OCI-LY7 (cell line): ENCODE measurements at regions not wholly inside any gene's neighbourhood (a gene's known extent, or its start where the extent isn't known, plus 50 kb on each side); places are given as distances from the start of the nearest gene placed in this dataset.

Source experiments
- BruUV-seq: library from RNA; stranded (reverse); fragments of 400-500 nt; replicated peaks from 2 replicates; lab custom pipeline; 2021; lab: Mats Ljungman, UMichigan
- CTCF ChIA-PET: fragments of 300-600 bp; sonication (Branson Sonifier 250); formaldehyde crosslinking; loops from one replicate; lab custom pipeline; 2022; ENCODE audit warnings: antibody characterized with exemption; ENCODE audit not compliant: unreplicated experiment; lab: Charles Lee
- POLR2A ChIA-PET: fragments of 300-600 bp; sonication (Branson Sonifier 250); formaldehyde crosslinking; loops from one replicate; lab custom pipeline; 2022; ENCODE audit warnings: antibody characterized with exemption; lab: Charles Lee
- DNase-seq: peaks from one replicate; pipeline ENCODE4 v3.0.0-alpha.2; 2015; ENCODE audit warnings: low spot score
- H2AFZ ChIP-seq: fragments of 200-600 bp; sonication (generic), shearing (Covaris generic); 2 replicates; pipeline ENCODE4 v1.6.1; 2014; ENCODE audit warnings: mild to moderate bottlenecking, antibody characterized with exemption, low read length, moderate library complexity
- H3K27ac ChIP-seq: fragments of 200-600 bp; sonication (generic); 2 replicates; pipeline ENCODE4 v1.5.1; 2014; ENCODE audit warnings: mixed run types, low read depth, mild to moderate bottlenecking, moderate library complexity, low read length, inconsistent platforms; ENCODE audit not compliant: poor library complexity, severe bottlenecking
- H3K36me3 ChIP-seq: fragments of 200-600 bp; sonication (generic); 2 replicates; pipeline ENCODE4 v1.6.1; 2014; ENCODE audit warnings: mild to moderate bottlenecking, antibody characterized with exemption, low read length, moderate library complexity, mixed read lengths; ENCODE audit not compliant: insufficient read depth
- H3K4me1 ChIP-seq: fragments of 200-600 bp; sonication (generic); 2 replicates; pipeline ENCODE4 v1.5.1; 2014; ENCODE audit warnings: mild to moderate bottlenecking, low read length; ENCODE audit not compliant: insufficient read depth, poor library complexity, severe bottlenecking
- H3K4me2 ChIP-seq: fragments of 200-600 bp; sonication (generic); 2 replicates; pipeline ENCODE4 v1.6.1; 2014; ENCODE audit warnings: mild to moderate bottlenecking, low read length
- H3K4me3 ChIP-seq: fragments of 200-600 bp; sonication (generic); 2 replicates; pipeline ENCODE4 v1.5.1; 2014; ENCODE audit warnings: mild to moderate bottlenecking, low read depth, low read length; ENCODE audit not compliant: poor library complexity, severe bottlenecking
- H3K79me2 ChIP-seq: fragments of 200-600 bp; sonication (generic); 2 replicates; pipeline ENCODE4 v1.6.1; 2016; ENCODE audit warnings: low read depth, mild to moderate bottlenecking, low read length, moderate library complexity, mixed read lengths; ENCODE audit not compliant: insufficient read depth
- H3K9me2 ChIP-seq: fragments of 200-600 bp; sonication (generic); 2 replicates; pipeline ENCODE4 v1.6.1; 2016; ENCODE audit warnings: mild to moderate bottlenecking, low read length, mixed read lengths; ENCODE audit not compliant: insufficient read depth
- H3K9me3 ChIP-seq: fragments of 200-600 bp; sonication (generic); 2 replicates; pipeline ENCODE4 v1.6.1; 2014; ENCODE audit warnings: mild to moderate bottlenecking, mixed run types, low read length, mixed read lengths
- H4K20me1 ChIP-seq: fragments of 200-600 bp; sonication (generic); 2 replicates; pipeline ENCODE4 v1.6.1; 2014; ENCODE audit warnings: mild to moderate bottlenecking, antibody characterized with exemption, low read length, moderate library complexity, mixed read lengths; ENCODE audit not compliant: insufficient read depth
- EZH2phosphoT487 ChIP-seq: fragments of 200-600 bp; sonication (generic); IDR thresholded peaks from 2 replicates; pipeline ENCODE4 v1.6.1; 2018; ENCODE audit warnings: low read depth, borderline replicate concordance, mild to moderate bottlenecking, mixed run types, antibody characterized with exemption, low read length, moderate library complexity, mixed read lengths
- intact Hi-C: fragments of 100-400 bp; cut with micrococcal nuclease; formaldehyde crosslinking; loops from one replicate; pipeline ENCODE4 v1.10.0; 2022; ENCODE audit not compliant: unreplicated experiment
- TF ChIP-seq, protein P1 (sequence below): fragments of 200-600 bp; sonication (generic); conservative IDR thresholded peaks from 2 replicates; pipeline ENCODE4 v1.5.1; 2014; ENCODE audit warnings: mild to moderate bottlenecking, antibody characterized with exemption, low read length, moderate library complexity, mixed read lengths

DNA sequence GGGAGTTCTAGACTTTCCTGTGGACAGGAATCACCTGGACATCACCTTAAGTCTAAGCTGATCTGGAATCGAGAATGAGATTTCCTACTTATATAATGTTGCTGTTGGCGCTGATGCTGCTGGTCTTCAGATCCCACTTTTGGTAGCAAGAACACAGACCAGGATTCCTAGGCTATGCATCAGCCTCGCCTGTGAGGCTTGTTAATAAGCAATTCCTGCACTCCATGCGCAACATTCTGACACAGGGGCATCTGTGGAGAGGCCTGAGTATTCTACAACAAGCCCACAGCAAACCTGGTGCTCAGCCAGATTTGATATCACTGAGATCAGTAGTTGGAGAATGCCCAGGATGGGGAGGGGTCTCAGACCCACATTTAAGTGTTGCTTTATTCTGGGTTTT, 52.0 kb upstream of the TRIM26 start:
- Histone ChIP-seq H3K4me3 (no peak overlapping the region), H3K27ac (no peak overlapping the region), H2AFZ (no peak overlapping the region), H3K4me2 (no peak overlapping the region), H3K79me2 (no peaks in the 10 kb centered on the region), H3K9me3 (no peaks in the 10 kb centered on the region), H3K36me3 (peaks cover 28% of the 10 kb centered on the region), H4K20me1 (no peaks in the 10 kb centered on the region), H3K4me1 (peaks cover 5% of the 10 kb centered on the region), H3K9me2 (no peaks in the 10 kb centered on the region)
- BruUV-seq = no TSS peak
- TF ChIP-seq EZH2phosphoT487 = no peak
- TF ChIP-seq, protein P1, sequence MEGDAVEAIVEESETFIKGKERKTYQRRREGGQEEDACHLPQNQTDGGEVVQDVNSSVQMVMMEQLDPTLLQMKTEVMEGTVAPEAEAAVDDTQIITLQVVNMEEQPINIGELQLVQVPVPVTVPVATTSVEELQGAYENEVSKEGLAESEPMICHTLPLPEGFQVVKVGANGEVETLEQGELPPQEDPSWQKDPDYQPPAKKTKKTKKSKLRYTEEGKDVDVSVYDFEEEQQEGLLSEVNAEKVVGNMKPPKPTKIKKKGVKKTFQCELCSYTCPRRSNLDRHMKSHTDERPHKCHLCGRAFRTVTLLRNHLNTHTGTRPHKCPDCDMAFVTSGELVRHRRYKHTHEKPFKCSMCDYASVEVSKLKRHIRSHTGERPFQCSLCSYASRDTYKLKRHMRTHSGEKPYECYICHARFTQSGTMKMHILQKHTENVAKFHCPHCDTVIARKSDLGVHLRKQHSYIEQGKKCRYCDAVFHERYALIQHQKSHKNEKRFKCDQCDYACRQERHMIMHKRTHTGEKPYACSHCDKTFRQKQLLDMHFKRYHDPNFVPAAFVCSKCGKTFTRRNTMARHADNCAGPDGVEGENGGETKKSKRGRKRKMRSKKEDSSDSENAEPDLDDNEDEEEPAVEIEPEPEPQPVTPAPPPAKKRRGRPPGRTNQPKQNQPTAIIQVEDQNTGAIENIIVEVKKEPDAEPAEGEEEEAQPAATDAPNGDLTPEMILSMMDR = no peak
- DNase-seq = no peak
- ChIA-PET POLR2A (no interaction called here), CTCF (no interaction called here)
- intact Hi-C loops = no loop called here

DNA sequence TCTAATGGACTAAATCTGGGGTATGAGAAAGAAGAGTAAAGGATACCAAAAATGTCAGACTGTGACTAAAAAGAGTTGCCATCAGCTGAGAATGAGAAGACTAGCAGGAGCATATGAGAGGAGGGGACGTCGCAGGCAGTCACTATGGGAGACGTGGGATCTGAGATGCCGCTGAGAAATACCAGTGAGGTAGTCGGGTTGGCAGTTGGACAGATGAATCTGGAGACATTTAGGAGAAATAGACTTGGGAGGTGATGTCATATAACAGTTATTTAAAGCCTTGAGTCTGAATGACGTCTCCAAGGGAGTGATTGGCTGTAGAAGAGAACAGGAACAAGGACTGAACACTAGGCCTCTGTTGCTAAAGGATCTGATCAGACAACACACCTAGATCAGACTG, 51.5 kb upstream of the TRIM26 start:
- H3K9me3 ChIP-seq = no peaks in the 10 kb centered on the region
- intact Hi-C loops = no loop called here
- H3K4me2 ChIP-seq = no peak overlapping the region
- POLR2A ChIA-PET = no interaction called here
- no peak overlapping the region for H3K4me3 ChIP-seq
- no peaks in the 10 kb centered on the region for H3K9me2 ChIP-seq
- CTCF ChIA-PET = no interaction called here
- TF ChIP-seq EZH2phosphoT487 = no peak
- TF ChIP-seq, protein P1 = no peak
- no peaks in the 10 kb centered on the region for H4K20me1 ChIP-seq
- no peak overlapping the region for H2AFZ ChIP-seq
- H3K27ac ChIP-seq = no peak overlapping the region
- no peak for DNase-seq
- no TSS peak for BruUV-seq
- H3K79me2 ChIP-seq = no peaks in the 10 kb centered on the region
- H3K4me1 ChIP-seq = peaks cover 8% of the 10 kb centered on the region
- H3K36me3 ChIP-seq = peaks cover 28% of the 10 kb centered on the region

DNA sequence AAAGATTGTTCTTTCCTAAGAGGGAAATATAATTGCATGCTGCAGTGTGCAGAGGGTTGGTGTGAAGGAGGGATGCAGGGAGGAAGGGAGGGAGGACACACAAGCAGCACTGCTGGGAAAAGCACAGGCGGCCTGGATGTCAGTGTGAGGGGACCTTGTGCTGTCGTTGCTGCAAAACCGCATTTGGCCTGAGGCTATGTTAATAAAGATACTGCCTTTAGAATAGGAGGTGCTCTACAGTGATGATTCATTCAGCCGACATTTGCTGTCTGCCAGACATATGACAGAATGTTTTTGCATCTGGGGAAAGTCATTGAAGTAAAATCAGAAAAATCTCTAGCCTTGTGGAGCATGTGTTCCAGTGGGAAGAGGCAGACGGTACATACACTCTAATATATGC, 50.5 kb upstream of the TRIM26 start:
- POLR2A ChIA-PET = no interaction called here
- intact Hi-C loops = no loop called here
- H3K36me3 ChIP-seq = peaks cover 28% of the 10 kb centered on the region
- CTCF ChIA-PET = no interaction called here
- no peaks in the 10 kb centered on the region for H3K79me2 ChIP-seq
- H3K4me3 ChIP-seq = no peak overlapping the region
- no peak overlapping the region for H3K4me2 ChIP-seq
- H2AFZ ChIP-seq = no peak overlapping the region
- no peaks in the 10 kb centered on the region for H4K20me1 ChIP-seq
- no peak for DNase-seq
- BruUV-seq = no TSS peak
- H3K27ac ChIP-seq = no peak overlapping the region
- H3K9me3 ChIP-seq = no peaks in the 10 kb centered on the region
- H3K4me1 ChIP-seq = peaks cover 13% of the 10 kb centered on the region
- no peaks in the 10 kb centered on the region for H3K9me2 ChIP-seq
- TF ChIP-seq, protein P1 = no peak
- no peak for TF ChIP-seq EZH2phosphoT487
